ENCODE measurements at regions not wholly inside any gene's neighbourhood (a gene's known extent, or its start where the extent isn't known, plus 50 kb on each side); places are given as distances from the start of the nearest gene placed in this dataset.

GRCh38 chr11:15624701-15625100, 510.0 kb downstream of the INSC start:
- TF ChIP-seq CTCF (conservative IDR thresholded peaks at IDR 0.05; ENCODE audit: low read length) (no peak), EZH2phosphoT487 (IDR thresholded peaks at IDR 0.05; ENCODE audit: borderline replicate concordance) (no peak)
